NT2/D1 (cell line): ENCODE measurements at regions not wholly inside any gene's neighbourhood (a gene's known extent, or its start where the extent isn't known, plus 50 kb on each side); places are given as distances from the start of the nearest gene placed in this dataset.
"Not testable (repeated sequence)": the region's sequence is repeated elsewhere in the genome, so short reads cannot be mapped to it uniquely, and the experiment has no call there.

Experiments used
- YY1 ChIP-seq: IDR thresholded peaks from 2 replicates; pipeline ENCODE4 v1.6.1; 2011; ENCODE audit not compliant: insufficient read length, insufficient read depth
- ZNF274 ChIP-seq: IDR thresholded peaks from 2 replicates; pipeline ENCODE4 v1.6.1; 2011; ENCODE audit warnings: mild to moderate bottlenecking, low read depth, low read length

- TF ChIP-seq YY1, ZNF274: not testable (repeated sequence)
These were observed 340.4 kb downstream of the CEP170 start for GRCh38 chr1:242914729-242915128.
